ENCODE measurements at regions not wholly inside any gene's neighbourhood (a gene's known extent, or its start where the extent isn't known, plus 50 kb on each side); places are given as distances from the start of the nearest gene placed in this dataset.

GRCh38 chr2:219744066-219744465 lies 116.6 kb downstream of the SLC4A3 start:
- 0 out of 2 replicates have a peak, but pooled peaks cover 2% of the 10 kb centered on the region for H3K4me1 ChIP-seq (ENCODE audit: insufficient read depth, low read length)
- Mint-ChIP-seq H3K4me1 (peaks cover 7 to 14% of the 10 kb centered on the region in 2 experiments), H3K9me3 (no peaks in the 10 kb centered on the region), H3K36me3 (ENCODE audit: insufficient read depth in 1 of 3, low read depth in 3 of 3) (no peaks in the 10 kb centered on the region), H3K4me3 (no peak overlapping the region), H3K27me3 (ENCODE audit: low read depth) (no peaks in the 10 kb centered on the region), H3K27ac (no peak overlapping the region)
- no peak overlapping the region for H4K5ac ChIP-seq (ENCODE audit: insufficient read length, low read depth, low read length)
- no peak overlapping the region for H3K18ac ChIP-seq (ENCODE audit: insufficient read length, low read depth, low read length)
- H2BK15ac ChIP-seq (ENCODE audit: low read depth, low read length): no peak overlapping the region
- H3K9me3 ChIP-seq (ENCODE audit: control insufficient read depth, low read depth, low read length): no peaks in the 10 kb centered on the region
- no peak overlapping the region for H2BK5ac ChIP-seq (ENCODE audit: insufficient read length, low read length)
- no peaks in the 10 kb centered on the region for H4K20me1 ChIP-seq (ENCODE audit: control insufficient read depth, insufficient read depth, insufficient read length)
- H2BK120ac ChIP-seq (ENCODE audit: low read depth, low read length, poor library complexity, severe bottlenecking): no peak overlapping the region
- H2AK5ac ChIP-seq (ENCODE audit: insufficient read length, low read length): no peak overlapping the region
- H3K56ac ChIP-seq (ENCODE audit: insufficient read length, low read depth, low read length): no peak overlapping the region
- no peak for TF ChIP-seq CTCF (conservative IDR thresholded peaks at IDR 0.05)
- no peaks in the 10 kb centered on the region for H3K79me2 ChIP-seq (ENCODE audit: insufficient read depth, low read length)
- H4K91ac ChIP-seq (ENCODE audit: insufficient read length, low read depth, low read length): no peak overlapping the region
- H4K8ac ChIP-seq (replicated peaks; ENCODE audit: insufficient read length, low read depth, low read length): no peak overlapping the region
- no peak overlapping the region for H3K23ac ChIP-seq (ENCODE audit: insufficient read length, low read depth, low read length)
- no peak overlapping the region for H3K4ac ChIP-seq (ENCODE audit: low read depth, low read length)
- H3K27me3 ChIP-seq (ENCODE audit: insufficient read depth, low read length): no peaks in the 10 kb centered on the region
- H3K23me2 ChIP-seq (ENCODE audit: insufficient read length, low read depth, low read length, poor library complexity, severe bottlenecking): no peaks in the 10 kb centered on the region
- no peak overlapping the region for H3K4me2 ChIP-seq (ENCODE audit: insufficient read depth, insufficient read length, low read length)
- H3K9ac ChIP-seq (ENCODE audit: extremely low read depth, insufficient read length, low read length): no peak overlapping the region
- no peak overlapping the region for H2AFZ ChIP-seq (ENCODE audit: low read length)
- no peak overlapping the region for H3K27ac ChIP-seq (ENCODE audit: insufficient read length, low read depth, low read length)
- H3K14ac ChIP-seq (ENCODE audit: insufficient read depth, low read length): no peak overlapping the region
- no peak overlapping the region for H2BK12ac ChIP-seq (ENCODE audit: insufficient read length, low read depth, low read length)
- DNase-seq: no peak
- H2BK20ac ChIP-seq (ENCODE audit: low read depth, low read length, poor library complexity, severe bottlenecking): no peak overlapping the region
- no peak overlapping the region for H3T11ph ChIP-seq (ENCODE audit: low read length)
- whole genome bisulfite sequencing (ENCODE audit: extremely low coverage, insufficient read length, low lambda C conversion rate): no CpG with 5 or more reads among the region's 2 CpGs
- no peaks in the 10 kb centered on the region for H3K79me1 ChIP-seq (ENCODE audit: insufficient read depth, low read depth, low read length, poor library complexity, severe bottlenecking)
